IMR-90 (cell line): ENCODE measurements at regions not wholly inside any gene's neighbourhood (a gene's known extent, or its start where the extent isn't known, plus 50 kb on each side); places are given as distances from the start of the nearest gene placed in this dataset.

Experiments
- ATAC-seq: fragments of 200-7000 bp; cut with Tn5 transposase; 2 replicates; pipeline ENCODE4 v1.9.1; 2020; ENCODE audit warnings: low read depth, mild to moderate bottlenecking, moderate library complexity
- BruUV-seq: library from RNA; stranded (reverse); fragments of 400-500 nt; replicated peaks from 2 replicates; lab custom pipeline; 2021; lab: Mats Ljungman, UMichigan
- CTCF ChIA-PET: fragments of 300-600 bp; formaldehyde crosslinking; extraction: SDS; loops from one replicate; lab custom pipeline; 2021; ENCODE audit warnings: antibody characterized with exemption; lab: Yijun Ruan, JAX
- POLR2A ChIA-PET: fragments of 300-600 bp; sonication (Branson Sonifier 250); formaldehyde crosslinking; loops from one replicate; lab custom pipeline; 2022; ENCODE audit warnings: antibody characterized with exemption; ENCODE audit not compliant: unreplicated experiment; lab: Charles Lee
- DNase-seq: peaks from one replicate; pipeline ENCODE4 v3.0.0; 2013
- H2AFZ ChIP-seq: replicated peaks from 2 replicates; pipeline ENCODE3; 2013; ENCODE audit warnings: low read length, mild to moderate bottlenecking; ENCODE audit not compliant: poor library complexity
- H2AK5ac ChIP-seq: 2 replicates; pipeline ENCODE4 v1.6.1; 2013; ENCODE audit warnings: low read depth, low read length, inconsistent platforms
- H2AK9ac ChIP-seq: replicated peaks from 2 replicates; pipeline ENCODE3; 2013; ENCODE audit warnings: mild to moderate bottlenecking, low read depth, low read length, moderate library complexity; ENCODE audit not compliant: poor library complexity
- H2BK120ac ChIP-seq: 2 replicates; pipeline ENCODE4 v1.6.1; 2013; ENCODE audit warnings: low read depth, low read length, inconsistent platforms
- H2BK15ac ChIP-seq: 3 replicates; pipeline ENCODE4 v1.6.1; 2013; ENCODE audit warnings: low read depth, low read length, inconsistent platforms
- H2BK20ac ChIP-seq: 2 replicates; pipeline ENCODE4 v1.6.1; 2013; ENCODE audit warnings: low read depth, mild to moderate bottlenecking, inconsistent platforms, low read length, moderate library complexity
- H2BK5ac ChIP-seq: 2 replicates; pipeline ENCODE4 v1.6.1; 2013; ENCODE audit warnings: mild to moderate bottlenecking, low read depth, low read length, inconsistent platforms; ENCODE audit not compliant: poor library complexity, severe bottlenecking
- H3K14ac ChIP-seq: replicated peaks from 2 replicates; pipeline ENCODE4 v1.6.1; 2013; ENCODE audit warnings: low read depth, low read length, inconsistent platforms
- H3K18ac ChIP-seq: 2 replicates; pipeline ENCODE4 v1.6.1; 2013; ENCODE audit warnings: low read depth, low read length, control low read depth
- H3K23ac ChIP-seq: 2 replicates; pipeline ENCODE4 v1.6.1; 2013; ENCODE audit warnings: low read depth, low read length, inconsistent platforms
- H3K27ac ChIP-seq: 2 replicates; pipeline ENCODE4 v1.5.1; 2013; ENCODE audit warnings: mild to moderate bottlenecking, control low read depth, low read length; ENCODE audit not compliant: insufficient read depth
- H3K27me3 ChIP-seq: 2 replicates; pipeline ENCODE4 v1.6.1; 2013; ENCODE audit warnings: low read length; ENCODE audit not compliant: control insufficient read depth, insufficient read depth
- H3K36me3 ChIP-seq: 2 replicates; pipeline ENCODE4 v1.6.1; 2013; ENCODE audit warnings: low read length, mixed read lengths; ENCODE audit not compliant: control insufficient read depth, insufficient read depth
- H3K4ac ChIP-seq: 2 replicates; pipeline ENCODE4 v1.6.1; 2013; ENCODE audit warnings: low read depth, low read length, inconsistent platforms
- H3K4me1 ChIP-seq: 2 replicates; pipeline ENCODE4 v1.6.1; 2013; ENCODE audit warnings: low read length, mixed read lengths; ENCODE audit not compliant: control insufficient read depth, insufficient read depth
- H3K4me2 ChIP-seq: 2 replicates; pipeline ENCODE4 v1.6.1; 2013; ENCODE audit warnings: low read depth, mild to moderate bottlenecking, control low read depth, low read length, moderate library complexity
- H3K4me3 ChIP-seq: 2 replicates; pipeline ENCODE4 v1.5.1; 2013; ENCODE audit warnings: low read depth, mild to moderate bottlenecking, control low read depth, low read length, moderate library complexity; ENCODE audit not compliant: insufficient read depth
- H3K56ac ChIP-seq: 2 replicates; pipeline ENCODE4 v1.6.1; 2013; ENCODE audit warnings: low read length, inconsistent platforms; ENCODE audit not compliant: insufficient read depth; ENCODE audit errors: extremely low read depth
- H3K79me1 ChIP-seq, 2 experiments: 2 replicates each; pipeline ENCODE4 v1.6.1; 2013; ENCODE audit warnings: low read length in 2 of 2, inconsistent platforms in 1 of 2, low read depth in 1 of 2
- H3K9ac ChIP-seq: 2 replicates; pipeline ENCODE4 v1.6.1; 2013; ENCODE audit warnings: low read depth, low read length, control low read depth
- H3K9me1 ChIP-seq: 2 replicates; pipeline ENCODE4 v1.6.1; 2013; ENCODE audit warnings: low read length, inconsistent platforms; ENCODE audit not compliant: insufficient read depth
- H3K9me3 ChIP-seq: 2 replicates; pipeline ENCODE4 v1.6.1; 2013; ENCODE audit warnings: low read length; ENCODE audit not compliant: control insufficient read depth, insufficient read depth
- H4K20me1 ChIP-seq: 2 replicates; pipeline ENCODE4 v1.6.1; 2013; ENCODE audit warnings: low read length, inconsistent platforms; ENCODE audit not compliant: insufficient read depth
- H4K5ac ChIP-seq: 2 replicates; pipeline ENCODE4 v1.6.1; 2013; ENCODE audit warnings: mild to moderate bottlenecking, low read depth, low read length, control low read depth
- H4K8ac ChIP-seq, 2 experiments: 2 replicates each; pipeline ENCODE4 v1.6.1; 2013; ENCODE audit warnings: low read depth in 2 of 2, low read length in 2 of 2, control low read depth in 1 of 2, inconsistent platforms in 1 of 2
- H4K91ac ChIP-seq: 2 replicates; pipeline ENCODE4 v1.6.1; 2013; ENCODE audit warnings: low read depth, low read length, inconsistent platforms; ENCODE audit not compliant: insufficient read depth
- BHLHE40 ChIP-seq: fragments of 150-350 bp; IDR thresholded peaks from 2 replicates; pipeline ENCODE4 v1.6.1; 2016; ENCODE audit warnings: mild to moderate bottlenecking, low read depth, low read length
- CEBPB ChIP-seq: IDR thresholded peaks from 2 replicates; pipeline ENCODE4 v1.6.1; 2012; ENCODE audit warnings: low read depth, low read length, improper control_type of control experiment
- MAFK ChIP-seq: IDR thresholded peaks from 2 replicates; pipeline ENCODE4 v1.6.1; 2012; ENCODE audit warnings: low read depth, low read length, improper control_type of control experiment
- NFE2L2 ChIP-seq: fragments of 150-350 bp; IDR thresholded peaks from 2 replicates; pipeline ENCODE4 v1.6.1; 2016; ENCODE audit warnings: low read depth, mild to moderate bottlenecking, low read length
- USF2 ChIP-seq: fragments of 150-350 bp; IDR thresholded peaks from 2 replicates; pipeline ENCODE4 v1.6.1; 2017; ENCODE audit warnings: mild to moderate bottlenecking, antibody characterized with exemption, low read length, low read depth
- WGBS, 2 experiments: methylation state at CpG; one replicate each; pipeline versions ENCODE4 v1.1.5 to v1.1.7; 2013; ENCODE audit warnings: missing lambda C conversion rate in 2 of 2; ENCODE audit not compliant: insufficient read length in 1 of 2; ENCODE audit errors: extremely low coverage in 2 of 2; 5-methylcytosine and 5-hydroxymethylcytosine counted together
- dilution Hi-C: fragments of 300-500 bp; cut with HindIII; formaldehyde crosslinking; loops from one replicate; pipeline ENCODE4 v1.14.3; 2018; ENCODE audit warnings: low sequenced_read_pairs; ENCODE audit not compliant: unreplicated experiment
- in situ Hi-C: fragments of 300-500 bp; cut with MboI; formaldehyde crosslinking; loops from 3 replicates; pipeline ENCODE4 v1.14.3; 2019; ENCODE audit warnings: low sequenced_read_pairs, inconsistent platforms, mixed read lengths
- intact Hi-C: fragments of 100-400 bp; cut with micrococcal nuclease; formaldehyde crosslinking; loops from 2 replicates; pipeline ENCODE4 v1.10.0; 2022

GRCh38 chr6:86030875-86031274 is 388.2 kb upstream of the SYNCRIP start:
- ATAC-seq: no peak
- no peak for DNase-seq
- no CpG with 5 or more reads among the region's 3 CpGs for WGBS, 2 experiments
- dilution Hi-C loops: no loop called here
- TF ChIP-seq MAFK: no peak
- TF ChIP-seq BHLHE40: no peak
- TF ChIP-seq CEBPB: no peak
- no peak for TF ChIP-seq NFE2L2
- TF ChIP-seq USF2: no peak
- BruUV-seq: no TSS peak
- Histone ChIP-seq H3K79me1 (no peaks in the 10 kb centered on the region), H3K9me3 (peaks cover 5% of the 10 kb centered on the region; the same call in 1 of the 2 replicates), H3K27me3 (no peaks in the 10 kb centered on the region), H4K8ac (no peak overlapping the region), H3K9ac (no peak overlapping the region), H3K36me3 (no peaks in the 10 kb centered on the region), H4K5ac (no peak overlapping the region), H2BK20ac (no peak overlapping the region), H3K23ac (no peak overlapping the region), H2AFZ (no peak overlapping the region), H3K18ac (no peak overlapping the region), H2AK5ac (no peak overlapping the region), H3K4me1 (no peaks in the 10 kb centered on the region), H3K14ac (no peak overlapping the region), H4K91ac (no peak overlapping the region), H2BK120ac (no peak overlapping the region), H2AK9ac (no peak overlapping the region), H3K4ac (no peak overlapping the region), H3K27ac (no peak overlapping the region), H2BK15ac (no peak overlapping the region), H3K4me2 (no peak overlapping the region), H3K56ac (no peak overlapping the region), H3K9me1 (no peaks in the 10 kb centered on the region), H4K20me1 (no peaks in the 10 kb centered on the region), H3K4me3 (no peak overlapping the region), H2BK5ac (no peak overlapping the region)
- ChIA-PET POLR2A (no interaction called here), CTCF (no interaction called here)
- intact Hi-C loops: no loop called here
- in situ Hi-C loops: no loop called here
